Inflammatory macrophage treated with lipopolysaccharide for 1 hour (primary cell): ENCODE measurements at regions not wholly inside any gene's neighbourhood (a gene's known extent, or its start where the extent isn't known, plus 50 kb on each side); places are given as distances from the start of the nearest gene placed in this dataset.

Source experiments
- DNase-seq, 2 donors: peaks; one replicate each; pipeline ENCODE4 v3.0.0-alpha.2; 2020 to 2022

DNA sequence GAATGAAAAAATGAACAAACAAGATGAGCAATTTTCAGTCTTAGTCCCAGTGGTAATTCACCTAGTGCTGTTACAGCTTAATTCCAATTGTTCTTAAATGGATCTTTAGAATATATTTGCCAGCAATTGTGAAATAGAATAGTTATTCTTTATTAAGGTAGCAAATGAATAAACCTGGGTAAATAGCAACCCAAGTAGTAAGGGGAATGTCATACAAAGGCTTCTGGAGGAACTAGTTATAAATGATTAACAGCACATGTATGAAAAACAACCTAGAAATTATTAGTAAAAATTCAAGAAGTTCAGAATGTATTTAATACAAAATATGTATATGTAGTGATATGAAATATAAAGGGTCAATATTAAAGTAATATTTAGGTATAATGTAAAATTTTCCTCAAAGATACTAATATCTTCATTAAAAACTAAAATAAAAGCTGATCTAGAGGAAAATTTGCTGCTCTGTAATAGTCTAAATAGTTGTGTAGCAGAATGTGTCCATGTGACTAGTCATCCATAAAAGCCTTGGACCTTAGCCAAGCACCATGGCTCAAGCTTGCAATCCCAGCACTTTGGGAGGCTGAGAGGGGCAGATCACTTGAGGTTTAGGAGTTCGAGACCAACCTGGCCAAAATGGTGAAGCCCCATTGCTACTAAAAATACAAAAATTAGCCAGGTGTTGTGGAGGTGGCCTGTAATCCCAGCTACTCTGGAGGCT is 535.9 kb upstream of the ATXN8OS start:
- DNase-seq = no peak

DNA sequence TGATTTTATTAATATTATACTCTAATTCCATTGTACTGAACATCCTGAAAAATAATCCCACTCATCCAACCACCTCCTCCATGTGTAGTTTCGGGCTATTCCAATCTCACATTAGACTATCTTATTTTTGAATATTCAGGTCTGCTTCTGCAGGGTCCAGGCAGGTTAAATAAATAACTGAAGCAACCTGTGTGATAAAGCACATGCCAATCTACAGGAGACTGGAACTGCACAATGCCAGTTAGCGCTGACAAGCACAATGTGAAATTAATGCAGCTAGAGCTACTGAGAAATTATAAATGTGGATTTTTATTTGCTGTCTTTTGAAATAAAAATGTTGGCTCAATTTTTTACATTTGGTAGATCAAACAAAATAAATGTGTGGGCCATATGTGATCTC is 540.1 kb upstream of the ATXN8OS start:
- no peak for DNase-seq

DNA sequence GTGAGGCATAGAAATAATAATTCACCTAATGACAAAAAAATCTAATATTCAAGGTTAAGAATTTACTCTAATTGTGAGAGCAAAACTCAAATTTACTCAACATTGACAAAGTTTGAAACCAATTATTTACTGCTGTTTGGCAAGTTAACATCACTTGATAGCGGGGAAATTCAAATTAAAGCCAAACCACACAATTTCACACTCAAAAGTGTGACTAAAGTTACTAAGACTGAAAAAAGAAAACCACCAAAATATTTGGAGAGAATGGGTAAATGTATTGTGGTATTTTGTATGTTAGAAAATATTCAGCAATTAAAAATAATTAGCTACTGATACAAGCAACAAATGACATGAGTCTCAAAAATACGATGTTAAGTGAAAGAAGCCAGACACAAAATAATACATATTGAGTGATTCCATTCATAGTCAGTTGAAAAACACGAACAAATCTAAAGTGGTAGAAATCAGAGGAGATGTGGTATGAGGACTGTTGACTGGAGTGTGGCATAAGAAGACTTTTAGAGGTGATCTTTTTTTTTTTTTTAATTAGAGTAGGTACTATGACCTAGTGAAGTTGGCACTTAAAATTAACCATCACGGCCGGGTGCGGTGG is 541.4 kb upstream of the ATXN8OS start:
- DNase-seq = no peak

DNA sequence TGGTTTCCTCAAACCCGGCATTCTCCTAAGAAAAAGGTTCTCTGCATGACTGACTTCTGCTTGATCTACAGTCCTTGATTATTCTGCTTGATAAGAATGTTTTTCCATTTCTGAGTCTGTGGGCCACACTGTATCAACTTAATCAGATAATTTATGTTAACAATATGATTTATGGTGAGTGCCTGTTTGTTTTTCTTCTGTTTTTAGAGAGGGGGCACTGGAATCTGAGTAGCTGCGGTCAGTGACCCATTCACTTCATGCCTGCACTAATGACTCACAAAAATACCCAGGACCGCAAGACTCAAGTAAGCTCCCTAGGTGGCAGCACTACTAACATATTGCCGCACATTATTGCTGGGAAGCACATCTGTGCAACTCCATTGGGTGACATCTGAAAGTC is 542.3 kb upstream of the ATXN8OS start:
- no peak for DNase-seq

DNA sequence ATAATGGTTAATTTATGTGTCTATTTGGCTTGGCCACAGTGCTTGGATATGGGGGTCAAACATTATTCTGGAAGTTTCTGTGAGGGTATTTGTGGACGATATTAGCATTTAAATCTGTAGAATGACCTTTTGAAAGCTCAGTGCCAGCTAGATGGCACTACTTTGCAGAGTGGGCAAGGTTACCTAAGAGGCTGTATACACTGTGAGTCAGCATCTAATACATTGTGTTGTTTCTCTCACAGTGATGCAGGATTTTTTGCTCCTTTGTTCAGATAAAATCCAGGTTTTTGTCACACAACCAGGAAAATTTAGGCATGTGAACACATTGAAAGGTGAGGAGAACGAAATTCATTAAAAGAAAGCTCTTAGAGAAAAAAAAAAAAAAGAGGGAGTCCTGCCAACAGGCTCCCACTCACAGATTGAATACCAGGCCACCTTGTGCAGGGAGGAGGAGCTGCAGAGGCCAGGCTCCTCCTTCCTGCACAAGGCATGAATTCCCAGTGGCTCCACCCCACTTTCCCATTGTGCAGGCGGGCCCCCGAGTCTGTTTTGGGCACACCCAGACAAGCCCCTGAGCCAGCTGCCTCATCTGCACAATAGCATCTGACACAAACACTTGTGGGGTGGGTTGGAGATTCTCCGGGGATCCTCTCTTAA is 551.0 kb upstream of the ATXN8OS start:
- no peak for DNase-seq

DNA sequence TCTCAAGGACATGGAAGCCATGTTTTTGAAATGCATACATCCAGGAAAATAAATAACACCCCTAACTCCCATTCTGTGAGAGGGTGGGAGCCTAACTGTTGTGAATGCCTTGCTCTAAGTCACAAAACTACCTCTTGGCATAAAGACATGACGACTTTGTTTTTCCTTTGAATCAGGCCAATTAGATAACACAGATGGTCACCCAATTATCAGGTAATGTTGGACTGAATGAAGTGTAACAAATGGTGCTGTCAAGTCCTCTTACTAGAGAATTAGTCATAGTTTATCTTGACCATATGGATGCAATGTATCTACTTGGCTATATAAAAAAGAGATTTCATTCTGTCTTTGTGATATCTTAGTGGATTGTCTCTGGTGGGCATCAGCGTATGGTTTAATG is 553.6 kb upstream of the ATXN8OS start:
- no peak for DNase-seq

DNA sequence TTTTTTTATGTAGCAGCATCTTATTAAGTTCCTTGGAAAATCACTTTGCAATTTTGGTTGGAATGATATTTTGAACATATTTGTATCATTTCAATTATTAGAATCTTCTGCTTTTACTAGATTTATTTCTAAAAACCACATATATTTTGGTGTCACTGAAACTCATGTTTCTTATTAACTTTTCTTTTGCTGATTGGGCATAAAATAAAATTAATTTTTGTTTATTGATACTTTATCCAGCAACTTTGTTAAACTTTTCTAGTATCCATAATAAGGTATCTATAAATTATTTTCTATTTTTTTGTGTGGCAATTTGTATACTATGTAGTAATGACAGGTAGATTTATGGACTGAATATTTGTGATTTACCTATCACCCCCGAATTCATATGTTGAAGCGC is 556.4 kb upstream of the ATXN8OS start:
- DNase-seq = no peak

DNA sequence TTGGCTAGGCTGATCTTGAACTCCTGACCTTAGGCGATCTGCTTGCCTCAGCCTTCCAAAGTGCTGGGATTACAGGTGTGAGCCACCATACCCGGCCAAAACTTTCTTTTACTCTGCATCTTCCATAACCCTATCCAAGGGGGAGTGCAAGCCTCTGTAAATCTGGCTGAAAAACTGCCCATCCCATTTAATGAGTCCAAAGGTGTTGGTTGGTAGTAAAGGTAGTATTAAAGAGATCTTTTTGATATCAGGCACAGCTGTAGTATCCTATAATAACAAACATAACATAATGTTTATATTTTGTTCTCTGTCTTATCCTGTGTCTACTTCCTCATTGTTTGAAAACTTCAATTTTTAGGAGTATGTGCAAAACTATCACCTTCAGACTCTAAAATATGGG is 559.8 kb upstream of the ATXN8OS start:
- no peak for DNase-seq

DNA sequence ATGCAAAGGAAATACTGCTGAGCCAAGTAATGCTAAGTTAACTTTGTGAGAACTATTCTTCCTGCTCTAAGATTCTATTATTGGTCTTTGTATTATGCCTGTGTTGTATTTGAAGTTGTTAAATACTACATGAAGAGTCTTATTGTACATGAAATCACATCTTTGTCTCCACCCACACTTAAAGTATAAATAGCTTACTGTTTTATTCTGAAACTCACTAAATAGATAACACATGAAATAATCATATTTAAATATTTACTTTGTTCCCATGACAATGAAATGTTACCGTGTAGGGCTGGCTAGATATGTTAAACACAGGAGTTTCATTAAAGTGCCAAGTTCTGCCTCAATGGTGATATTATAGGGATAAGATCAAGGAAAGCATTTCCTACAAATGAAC is 562.1 kb upstream of the ATXN8OS start:
- no peak for DNase-seq

DNA sequence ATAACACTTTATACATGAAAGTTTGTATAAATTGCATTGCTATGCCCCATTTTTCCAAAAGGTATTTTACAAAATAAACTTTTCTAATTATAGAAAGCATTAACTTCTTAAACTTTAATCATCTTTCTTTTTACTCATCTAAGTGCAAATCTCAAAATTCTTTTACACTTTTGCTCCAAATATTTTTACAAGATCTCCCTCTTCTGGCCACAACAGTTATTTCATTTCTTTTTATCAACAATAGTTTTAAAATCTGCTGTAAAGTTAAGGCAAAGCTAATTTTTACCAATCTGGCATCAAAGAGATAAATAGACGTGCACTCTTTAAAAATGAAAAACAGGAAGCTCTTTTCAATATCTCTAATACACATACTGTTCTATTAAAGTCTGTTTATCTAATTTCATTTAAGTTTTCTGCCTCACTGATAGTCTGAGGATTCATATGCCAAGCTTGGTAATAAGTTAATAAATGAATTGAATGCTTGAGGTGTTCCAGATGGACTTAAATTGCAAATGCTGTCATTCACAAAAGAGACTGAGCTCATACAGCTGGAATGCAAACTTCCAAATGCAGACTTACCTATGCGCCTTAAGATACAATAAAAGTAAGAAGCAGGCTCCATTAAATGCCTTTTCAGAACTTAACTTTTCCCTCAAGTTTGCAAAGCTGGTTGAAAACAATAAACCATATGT is 583.0 kb upstream of the ATXN8OS start:
- no peak for DNase-seq

DNA sequence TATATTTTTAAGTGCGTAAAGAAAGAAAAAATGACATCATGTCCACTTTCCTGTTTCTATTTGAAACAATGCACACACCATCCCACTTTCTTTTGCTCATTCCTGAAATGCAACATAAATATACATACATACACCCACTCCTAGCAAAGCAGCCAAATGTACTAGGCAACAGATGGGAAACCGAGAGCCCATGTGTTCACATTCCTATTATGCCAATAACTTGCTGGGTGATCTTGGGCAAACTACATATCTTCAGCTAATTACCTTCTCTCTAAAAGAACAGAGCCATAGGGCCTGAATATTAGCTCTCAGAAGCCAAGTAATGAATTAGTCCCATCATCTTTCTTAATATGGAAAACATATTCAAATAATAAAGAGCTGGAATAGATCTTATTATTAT is 610.6 kb upstream of the ATXN8OS start:
- no peak for DNase-seq

DNA sequence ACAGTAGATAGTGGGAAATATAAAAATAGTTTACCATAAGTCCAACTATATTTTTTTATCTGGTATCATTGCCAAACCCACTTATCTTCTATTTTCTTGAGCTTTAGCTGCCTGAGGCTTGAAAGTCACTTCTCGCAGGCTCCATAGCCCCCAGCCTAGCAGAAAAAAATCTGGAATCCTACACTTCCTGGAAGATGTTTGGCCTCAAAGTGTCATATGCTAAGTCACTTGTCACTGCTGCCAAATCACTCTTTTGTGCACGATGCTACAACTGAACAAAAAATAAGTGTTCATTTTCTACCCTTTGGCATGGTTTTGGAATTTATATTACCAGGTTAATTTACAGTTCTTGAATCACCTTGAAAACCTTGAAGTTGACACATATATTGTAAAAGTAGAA is 612.5 kb upstream of the ATXN8OS start:
- DNase-seq = no peak

DNA sequence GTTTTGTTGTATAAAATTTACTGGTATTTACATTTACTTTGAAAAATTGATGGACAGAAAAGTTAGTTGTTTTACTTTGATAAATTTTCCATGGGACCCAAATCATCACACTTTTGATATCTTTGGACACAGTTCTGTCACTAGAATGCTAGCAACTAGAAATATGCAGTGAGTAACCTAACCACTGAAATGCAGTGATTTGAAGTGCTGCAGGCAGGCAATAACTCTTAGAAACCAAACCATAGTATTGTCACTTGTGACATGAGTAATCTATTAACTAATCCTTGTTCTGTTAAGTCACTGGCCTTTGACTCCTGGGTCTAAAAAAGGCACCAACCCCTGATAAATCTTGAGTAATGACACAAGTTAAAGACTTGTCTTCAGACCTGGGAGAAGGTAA is 620.0 kb upstream of the ATXN8OS start:
- no peak for DNase-seq

DNA sequence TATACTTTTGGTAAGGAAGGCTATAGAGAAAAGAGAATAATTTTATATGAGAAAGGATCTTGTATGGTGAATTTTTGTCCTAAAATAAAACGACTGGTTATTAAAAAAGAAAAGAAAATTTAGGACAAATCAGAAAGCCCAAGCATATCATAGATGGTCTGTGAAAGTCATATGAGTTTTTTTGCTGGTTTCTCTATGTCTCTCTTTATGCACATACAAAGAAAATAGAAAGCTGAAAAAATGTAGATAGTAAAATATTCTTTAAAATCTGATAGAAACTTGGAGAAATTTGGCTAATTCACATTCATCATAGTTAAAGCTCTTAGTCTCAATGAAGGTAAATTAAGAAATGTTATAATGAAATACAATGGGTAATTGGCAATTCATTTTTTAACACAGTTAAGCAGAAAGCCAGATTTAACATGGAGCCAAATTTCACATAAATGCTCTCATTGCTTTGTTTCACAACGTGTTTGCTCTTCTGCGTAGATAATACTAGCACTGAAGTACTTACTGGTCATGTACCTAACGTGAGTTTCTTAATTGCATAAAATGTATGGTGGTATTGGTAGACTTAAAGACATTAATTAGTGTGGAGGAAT is 621.5 kb upstream of the ATXN8OS start:
- no peak for DNase-seq

DNA sequence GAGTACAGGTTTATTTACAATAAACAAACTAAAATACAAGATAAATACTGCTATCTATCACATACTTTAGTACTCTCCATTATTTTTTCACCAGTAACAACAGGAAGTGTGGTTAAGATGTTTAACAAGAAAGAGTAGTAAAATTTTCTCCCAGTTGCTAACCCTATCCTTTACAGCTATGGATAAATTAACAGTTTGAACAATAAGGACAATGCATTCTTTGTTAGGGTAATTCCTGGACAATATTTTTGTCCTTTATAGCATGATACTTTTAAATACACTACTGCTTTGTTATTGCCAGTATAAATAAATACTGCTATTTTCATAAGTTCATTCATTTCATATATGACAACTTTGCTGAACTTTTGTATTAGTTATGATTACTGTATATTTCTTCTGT is 630.2 kb upstream of the ATXN8OS start:
- DNase-seq = no peak

DNA sequence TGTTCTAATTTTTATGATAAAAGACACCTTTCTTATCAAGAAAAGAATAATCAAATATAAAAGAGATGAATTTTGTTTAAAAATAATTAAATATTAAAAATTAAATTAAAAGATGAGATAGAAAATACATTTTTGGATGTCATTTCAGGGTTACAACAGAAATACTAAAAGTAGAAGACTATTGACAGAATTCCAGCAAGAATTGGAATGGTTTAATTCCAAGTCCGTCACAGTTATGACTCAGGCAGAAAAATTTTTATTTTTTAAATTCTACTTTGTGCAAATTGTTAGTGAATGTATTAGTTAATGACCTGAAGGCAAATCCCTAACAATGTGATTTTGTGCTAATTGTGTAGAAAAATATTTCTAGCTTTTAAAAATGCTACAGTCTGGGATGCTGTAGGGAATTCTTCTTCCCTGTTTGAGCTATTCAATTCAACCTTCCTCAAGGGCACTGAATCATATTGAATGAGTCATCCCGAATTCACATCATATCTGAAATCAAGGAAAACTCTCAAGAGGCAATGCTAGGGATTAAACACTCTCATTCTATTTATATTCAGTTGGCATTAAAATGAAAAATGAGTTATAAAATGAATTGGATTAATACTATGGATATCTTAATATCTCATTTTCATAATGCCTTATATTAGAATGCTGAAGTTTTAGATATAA is 633.5 kb upstream of the ATXN8OS start:
- no peak for DNase-seq

DNA sequence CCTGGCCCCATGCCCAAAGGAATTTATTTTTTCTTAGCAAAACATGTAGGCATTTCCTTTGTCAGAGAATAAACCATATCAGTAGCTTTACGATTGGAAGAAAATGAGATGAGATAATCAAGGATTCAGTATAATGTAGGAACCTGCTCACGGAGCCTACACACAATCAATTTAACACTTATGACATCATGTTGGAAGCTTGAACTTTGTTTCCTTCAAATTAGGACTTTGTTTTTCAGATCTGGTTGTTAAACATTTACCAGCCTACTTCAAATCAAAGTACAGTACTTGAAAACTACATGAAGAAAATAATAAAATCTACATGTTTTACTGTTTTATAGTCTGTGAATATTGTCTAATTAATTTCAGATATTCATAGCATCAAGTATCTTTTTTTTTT is 639.0 kb upstream of the ATXN8OS start:
- no peak for DNase-seq

DNA sequence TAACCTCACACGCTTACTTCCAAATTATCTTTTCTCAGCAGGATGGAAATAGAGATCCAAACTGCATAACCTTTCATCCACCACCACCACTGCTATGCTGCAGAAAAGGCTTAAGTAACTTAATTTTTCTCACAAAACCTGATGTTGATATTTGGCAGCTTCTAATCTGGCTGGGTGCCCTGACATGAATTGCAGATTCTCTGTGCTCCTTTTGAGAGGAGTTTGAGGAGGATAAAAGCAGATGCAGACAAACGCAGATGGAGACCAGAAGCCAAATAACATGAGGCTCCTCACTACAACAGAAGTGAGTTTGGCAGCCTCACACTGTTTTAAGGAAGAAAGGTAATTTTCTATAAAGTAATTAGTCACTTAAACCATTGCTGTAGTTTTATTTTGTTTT is 646.2 kb upstream of the ATXN8OS start:
- no peak for DNase-seq

DNA sequence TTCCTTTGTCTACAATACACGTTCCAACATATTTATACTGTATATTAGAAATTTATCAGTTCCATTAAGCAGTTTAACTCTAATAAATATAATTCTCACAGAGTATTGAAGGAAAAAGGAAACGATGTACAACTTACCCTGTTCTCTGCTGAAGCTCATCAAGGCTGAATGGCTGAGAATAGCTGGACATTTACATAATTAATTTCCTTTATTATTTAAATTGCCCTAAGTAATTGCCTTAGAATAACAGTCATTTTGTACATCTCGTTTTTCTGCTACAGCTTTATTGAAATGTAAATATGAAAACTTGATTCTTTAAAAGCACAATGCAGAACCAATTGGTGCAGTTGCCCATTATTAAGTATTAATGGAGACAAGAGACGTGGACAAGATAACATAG is 648.3 kb upstream of the ATXN8OS start:
- no peak for DNase-seq

DNA sequence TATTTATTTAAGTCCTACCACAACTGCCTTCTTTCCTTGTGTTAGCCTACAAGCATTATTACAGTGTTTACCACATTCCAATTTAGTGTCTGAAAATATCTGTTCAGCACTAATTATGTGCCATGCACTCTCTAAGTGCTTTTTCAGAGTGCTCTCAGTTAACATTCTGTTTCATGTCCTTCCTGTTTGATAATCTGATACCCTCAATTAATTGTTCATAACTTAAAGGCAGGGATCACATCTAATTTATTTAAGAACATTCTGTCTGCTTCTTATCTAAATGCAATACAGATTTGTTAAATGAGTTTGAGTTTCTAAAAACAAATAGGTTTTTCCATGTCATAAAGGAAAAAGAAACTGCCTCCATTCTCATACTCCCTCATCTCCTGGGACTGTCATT is 649.6 kb upstream of the ATXN8OS start:
- no peak for DNase-seq

DNA sequence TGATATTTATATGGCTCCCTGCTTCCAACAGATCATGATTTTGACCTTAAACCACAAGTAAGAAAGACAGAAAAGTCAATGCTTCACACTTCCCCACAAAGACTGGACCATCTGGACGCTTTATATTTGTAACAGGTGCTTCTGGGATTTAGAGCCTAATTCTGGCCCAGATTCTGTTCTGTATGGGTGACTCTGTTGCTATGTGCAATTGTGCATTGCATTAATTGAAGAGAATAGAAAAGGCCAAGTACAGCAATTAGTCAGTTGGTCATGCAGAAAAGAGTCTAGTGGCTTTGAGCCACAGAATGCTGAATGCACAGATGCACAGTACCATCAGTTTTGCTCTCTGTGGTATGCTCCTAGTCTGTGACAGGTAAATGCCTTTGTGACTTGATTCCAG is 657.4 kb upstream of the ATXN8OS start:
- no peak for DNase-seq

DNA sequence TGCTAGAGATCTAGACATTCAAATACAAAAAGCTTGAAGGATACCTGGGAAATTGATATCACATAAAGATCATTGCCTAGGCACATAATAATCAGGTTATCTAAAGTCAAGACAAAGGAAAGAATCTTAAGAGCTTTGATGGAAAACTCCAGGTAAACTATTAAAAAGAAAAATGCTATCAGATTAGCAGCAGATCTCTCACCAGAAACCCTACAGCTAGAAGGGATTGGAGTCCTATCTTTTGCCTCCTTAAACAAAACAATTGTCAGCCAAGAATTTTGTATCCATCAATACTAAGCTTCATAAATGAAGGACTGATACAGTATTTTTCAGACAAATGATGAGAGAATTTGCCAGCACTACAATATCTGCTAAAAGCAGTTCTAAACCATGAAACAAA is 682.4 kb upstream of the ATXN8OS start:
- no peak for DNase-seq

DNA sequence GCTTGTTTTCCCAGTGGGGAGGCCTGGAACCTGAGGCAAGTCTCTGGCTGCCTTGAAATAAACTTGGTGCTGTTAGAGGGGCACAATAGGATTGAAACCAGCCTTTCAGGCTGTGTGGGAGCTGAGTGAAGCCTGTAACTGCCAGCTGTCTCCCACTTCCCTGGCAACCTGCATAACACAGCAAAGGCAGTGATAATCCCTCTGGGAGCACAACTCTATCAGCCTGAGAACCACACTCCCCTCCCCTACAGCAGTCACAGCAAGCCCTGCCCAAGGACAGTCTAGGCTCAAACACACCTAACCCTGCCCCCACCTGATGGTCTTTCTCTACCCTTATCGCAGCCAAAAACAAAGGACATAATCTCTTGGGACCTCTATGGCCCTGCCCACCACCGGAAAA is 683.8 kb upstream of the ATXN8OS start:
- DNase-seq = no peak
